IPS DF 4.7 (cell line): ENCODE measurements at regions not wholly inside any gene's neighbourhood (a gene's known extent, or its start where the extent isn't known, plus 50 kb on each side); places are given as distances from the start of the nearest gene placed in this dataset.

ENCODE experiments used
- DNase-seq: peaks from one replicate; pipeline ENCODE4 v3.0.0-alpha.2; 2013; ENCODE audit warnings: low spot score; ENCODE audit errors: extremely low read depth

DNA sequence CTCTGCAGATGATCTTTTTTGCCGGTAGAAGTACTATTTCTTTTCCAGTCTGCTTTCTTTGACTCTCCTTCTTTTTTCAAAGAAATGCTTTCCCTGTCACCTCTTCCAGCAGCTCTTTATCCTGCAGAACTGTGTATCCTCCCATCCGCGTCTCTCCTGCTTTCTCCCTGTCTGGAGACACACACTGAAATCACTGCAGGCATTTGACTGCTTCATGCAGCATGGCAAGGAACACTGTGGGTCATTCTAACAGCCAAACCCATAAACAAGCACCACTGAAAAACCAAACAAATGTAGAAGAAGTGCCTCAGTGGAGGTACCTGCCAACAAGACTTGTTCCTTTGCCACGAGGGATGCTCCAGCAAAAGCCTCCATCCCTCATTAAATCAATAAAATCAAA lies 403.7 kb upstream of the CITED2 start:
- no peak for DNase-seq

- no peak for DNase-seq
Measured at GRCh38 chr6:139777202-139777970, 402.9 kb upstream of the CITED2 start.

- no peak for DNase-seq
Measured at GRCh38 chr6:139776041-139776440, 401.6 kb upstream of the CITED2 start.

GRCh38 chr6:139768196-139768595 lies 393.7 kb upstream of the CITED2 start:
- no peak for DNase-seq

- DNase-seq: no peak
Measured at GRCh38 chr6:139766796-139767195, 392.3 kb upstream of the CITED2 start.

GRCh38 chr6:139765825-139766285 lies 391.4 kb upstream of the CITED2 start:
- DNase-seq: no peak

- no peak for DNase-seq
Measured at GRCh38 chr6:139764498-139764986, 390.1 kb upstream of the CITED2 start.

DNA sequence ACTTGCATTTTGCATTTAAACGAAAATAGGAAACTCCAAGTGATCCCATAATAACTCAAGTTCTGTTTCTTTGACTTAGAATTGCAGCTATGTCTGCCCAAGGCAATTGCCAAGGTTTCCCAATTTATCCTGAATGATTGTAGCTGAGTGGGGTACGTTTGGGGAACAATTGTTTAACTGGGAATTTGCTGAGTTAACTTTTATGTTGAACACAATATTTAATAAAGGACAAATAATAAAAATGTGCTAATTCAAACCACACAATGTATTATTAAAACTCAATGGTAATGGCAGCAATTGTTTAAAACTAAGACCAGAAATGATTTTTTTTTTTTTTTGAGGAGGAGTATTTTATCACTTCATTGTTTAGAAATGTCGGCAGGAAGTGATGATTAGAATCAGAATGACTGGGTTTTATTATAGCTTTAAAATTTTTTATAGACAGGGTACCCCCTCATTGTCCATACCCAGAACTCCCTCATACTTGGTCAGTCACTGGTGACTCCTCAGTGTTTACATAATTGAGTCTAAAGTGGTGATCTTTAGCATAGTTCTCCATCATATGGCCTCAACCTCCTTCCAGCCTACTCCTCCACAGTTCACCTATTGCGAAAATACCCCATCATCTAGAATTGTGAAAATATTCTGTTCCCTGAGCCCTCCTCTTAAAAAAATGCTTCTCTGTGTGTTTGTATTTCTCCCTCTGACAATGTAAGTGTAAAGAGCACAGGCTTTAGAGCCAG lies 389.2 kb upstream of the CITED2 start:
- DNase-seq: no peak

GRCh38 chr6:139762587-139763031 lies 388.2 kb upstream of the CITED2 start:
- no peak for DNase-seq

- DNase-seq: no peak
Measured at GRCh38 chr6:139760128-139760527, 385.7 kb upstream of the CITED2 start.

DNA sequence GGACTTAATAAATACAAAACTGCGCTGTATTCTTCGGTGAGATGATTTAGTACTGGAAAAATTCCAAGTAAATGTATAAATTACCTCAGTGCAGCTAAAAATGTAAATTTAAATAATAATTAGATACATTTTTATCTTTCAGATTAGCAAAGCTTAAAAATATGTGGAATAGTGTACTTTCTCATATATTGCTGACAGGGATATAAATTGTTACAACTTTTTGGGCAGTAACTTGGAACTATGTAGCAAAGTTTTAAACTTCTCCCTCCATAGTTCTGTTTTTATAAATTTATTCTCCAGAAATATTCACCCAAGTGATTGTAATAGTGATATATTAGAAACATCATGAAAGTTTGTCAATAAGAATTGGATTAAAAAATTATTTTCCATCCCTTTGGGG lies 384.6 kb upstream of the CITED2 start:
- DNase-seq: no peak

GRCh38 chr6:139758209-139758611 lies 383.8 kb upstream of the CITED2 start:
- DNase-seq: no peak

- DNase-seq: no peak
Measured at GRCh38 chr6:139757784-139758183, 383.3 kb upstream of the CITED2 start.

DNA sequence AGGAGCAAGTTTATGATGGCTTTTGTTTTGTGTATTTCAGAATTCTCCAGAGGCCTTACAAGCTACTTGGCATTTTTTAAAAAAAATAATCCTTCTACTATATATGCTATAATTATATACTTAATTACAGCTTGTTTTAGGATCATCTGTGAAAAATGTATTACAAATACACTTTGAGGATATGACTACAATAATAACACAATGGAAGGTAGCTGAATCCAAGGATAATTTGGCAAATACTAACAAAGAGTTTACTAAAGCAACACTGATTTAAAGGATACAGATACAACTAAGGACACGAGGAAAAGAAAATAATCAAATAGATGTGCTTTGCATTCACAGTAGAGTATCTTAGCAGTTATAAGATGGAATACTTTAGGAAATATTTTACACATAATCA lies 381.9 kb upstream of the CITED2 start:
- no peak for DNase-seq

GRCh38 chr6:139754898-139755775 lies 380.7 kb upstream of the CITED2 start:
- DNase-seq: no peak

DNA sequence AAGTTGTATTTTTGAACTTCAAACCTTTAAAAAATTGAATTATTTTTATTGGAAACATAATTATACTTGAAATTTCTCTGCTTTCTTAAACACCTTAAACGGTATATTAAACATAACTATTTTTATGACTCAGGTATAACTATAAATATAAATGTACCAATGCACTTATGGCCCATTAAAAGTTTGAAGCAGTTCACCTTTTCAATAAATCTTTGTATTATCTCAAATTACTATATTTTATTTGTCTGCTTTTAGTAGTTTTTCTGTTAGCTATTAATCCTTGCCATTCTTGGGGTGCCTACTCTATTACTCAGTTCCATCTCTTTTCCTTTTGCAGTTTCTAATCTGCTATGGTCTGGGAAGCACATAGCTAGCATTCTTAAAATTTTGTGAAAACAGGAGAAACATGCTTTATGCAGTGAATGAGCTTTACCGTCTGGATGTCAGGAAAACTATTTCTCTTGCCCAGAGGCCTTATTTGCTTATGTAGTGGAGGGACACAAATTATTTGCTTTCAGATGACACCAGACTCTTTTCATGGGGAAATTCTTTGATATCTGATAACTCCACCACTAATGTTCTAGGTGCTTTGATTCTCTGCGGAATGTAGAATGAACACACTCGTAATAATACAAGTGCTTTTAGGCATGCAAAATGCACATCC lies 378.9 kb upstream of the CITED2 start:
- DNase-seq: no peak

GRCh38 chr6:139752086-139752485 lies 377.6 kb upstream of the CITED2 start:
- no peak for DNase-seq

- DNase-seq: no peak
Measured at GRCh38 chr6:139751179-139751578, 376.7 kb upstream of the CITED2 start.

DNA sequence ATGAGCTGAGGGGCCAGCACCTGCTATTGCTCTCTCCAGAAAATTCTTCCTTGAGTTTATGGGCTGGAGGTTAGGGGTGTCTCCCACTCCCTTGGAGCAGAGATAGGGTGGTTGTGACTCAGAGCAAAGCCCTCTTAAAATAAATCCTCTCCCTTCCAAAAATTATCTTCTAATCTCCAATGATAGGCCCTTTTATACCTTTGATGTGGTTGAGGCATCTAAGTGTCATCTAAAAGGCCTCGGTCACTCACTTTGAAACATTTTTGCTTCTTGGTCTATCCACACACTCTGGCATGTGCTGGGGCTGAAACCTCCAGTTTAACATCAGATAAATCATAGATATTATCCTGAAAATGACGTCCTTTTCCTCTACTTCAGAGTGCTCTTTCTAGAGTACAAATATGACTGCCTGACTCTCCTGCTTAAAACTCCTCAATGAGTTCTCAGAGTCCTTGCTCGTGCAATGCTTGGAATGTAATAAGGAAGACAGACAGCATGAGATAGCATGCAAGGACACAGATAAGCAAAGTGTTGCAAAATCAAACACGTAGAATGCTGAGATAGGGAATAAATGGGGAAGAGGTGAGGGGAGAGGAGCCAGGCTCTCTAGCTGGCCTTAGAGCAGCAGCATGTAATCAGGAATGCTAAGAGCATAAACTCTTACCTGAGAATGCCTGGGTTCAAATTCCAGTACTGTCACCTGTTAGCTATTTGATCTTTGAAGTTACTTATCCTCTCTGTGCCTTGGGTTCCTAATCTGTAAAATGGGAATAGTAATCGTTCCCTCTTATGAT lies 374.1 kb upstream of the CITED2 start:
- no peak for DNase-seq

GRCh38 chr6:139747154-139747553 lies 372.7 kb upstream of the CITED2 start:
- no peak for DNase-seq
